KOPT-K1 (cell line): ENCODE measurements at regions not wholly inside any gene's neighbourhood (a gene's known extent, or its start where the extent isn't known, plus 50 kb on each side); places are given as distances from the start of the nearest gene placed in this dataset.
"Not testable (repeated sequence)": the region's sequence is repeated elsewhere in the genome, so short reads cannot be mapped to it uniquely, and the experiment has no call there.

ENCODE experiments used
- H3K27ac ChIP-seq: fragments of 200-600 bp; sonication (generic); 2 replicates; pipeline ENCODE4 v1.5.1; 2016; ENCODE audit warnings: antibody characterized with exemption, mild to moderate bottlenecking, low read depth, low read length; ENCODE audit not compliant: poor library complexity, severe bottlenecking
- H3K36me3 ChIP-seq: fragments of 200-600 bp; sonication (generic); 2 replicates; pipeline ENCODE4 v1.5.1; 2017; ENCODE audit warnings: antibody characterized with exemption, mild to moderate bottlenecking, low read length, moderate library complexity; ENCODE audit not compliant: insufficient read depth
- H3K9me3 ChIP-seq: fragments of 200-600 bp; sonication (generic); 2 replicates; pipeline ENCODE4 v1.5.1; 2017; ENCODE audit warnings: antibody characterized with exemption, low read length, mild to moderate bottlenecking; ENCODE audit not compliant: insufficient read depth, poor library complexity, severe bottlenecking

- no peak overlapping the region for H3K27ac ChIP-seq
- H3K9me3 ChIP-seq = no peaks in the 10 kb centered on the region
- no peaks in the 10 kb centered on the region for H3K36me3 ChIP-seq
Measured at GRCh38 chr14:37698840-37699777, 103.7 kb downstream of the TTC6 start.

- no peaks in the 10 kb centered on the region for H3K36me3 ChIP-seq
- H3K27ac ChIP-seq = no peak overlapping the region
- no peaks in the 10 kb centered on the region for H3K9me3 ChIP-seq
Measured at GRCh38 chr14:37707716-37708115, 112.3 kb downstream of the TTC6 start.

- no peaks in the 10 kb centered on the region for H3K36me3 ChIP-seq
- no peak overlapping the region for H3K27ac ChIP-seq
Measured at GRCh38 chr14:37708481-37708880, 113.1 kb downstream of the TTC6 start.

GRCh38 chr14:37709419-37710195, 114.2 kb downstream of the TTC6 start:
- Histone ChIP-seq H3K36me3 (no peaks in the 10 kb centered on the region), H3K27ac (no peak overlapping the region), H3K9me3 (no peaks in the 10 kb centered on the region)

More at GRCh38 chr14:37708481-37708880, 113.1 kb downstream of the TTC6 start:
- no peaks in the 10 kb centered on the region for H3K9me3 ChIP-seq

- Histone ChIP-seq H3K36me3 (no peaks in the 10 kb centered on the region), H3K27ac (no peak overlapping the region), H3K9me3 (no peaks in the 10 kb centered on the region)
Measured at GRCh38 chr14:37711356-37711830, 116.0 kb downstream of the TTC6 start.

- H3K27ac ChIP-seq = no peak overlapping the region
- H3K9me3 ChIP-seq = no peaks in the 10 kb centered on the region
- H3K36me3 ChIP-seq = no peaks in the 10 kb centered on the region
Measured at GRCh38 chr14:37711831-37712475, 116.5 kb downstream of the TTC6 start.

GRCh38 chr14:37712476-37712860, 117.0 kb downstream of the TTC6 start:
- not testable (repeated sequence) for H3K27ac ChIP-seq, H3K9me3 ChIP-seq, H3K36me3 ChIP-seq

GRCh38 chr14:37712976-37713431, 117.6 kb downstream of the TTC6 start:
- Histone ChIP-seq H3K36me3 (no peaks in the 10 kb centered on the region), H3K9me3 (no peaks in the 10 kb centered on the region), H3K27ac (no peak overlapping the region)

GRCh38 chr14:37720131-37720530, 124.7 kb downstream of the TTC6 start:
- no peaks in the 10 kb centered on the region for H3K36me3 ChIP-seq
- no peak overlapping the region for H3K27ac ChIP-seq
- H3K9me3 ChIP-seq = no peaks in the 10 kb centered on the region

GRCh38 chr14:37721976-37722659, 126.7 kb downstream of the TTC6 start:
- Histone ChIP-seq H3K9me3 (no peaks in the 10 kb centered on the region), H3K36me3 (no peaks in the 10 kb centered on the region), H3K27ac (no peak overlapping the region)

- Histone ChIP-seq H3K27ac (no peak overlapping the region), H3K9me3 (no peaks in the 10 kb centered on the region), H3K36me3 (no peaks in the 10 kb centered on the region)
Measured at GRCh38 chr14:37723515-37723914, 128.1 kb downstream of the TTC6 start.

- Histone ChIP-seq H3K27ac (no peak overlapping the region), H3K36me3 (no peaks in the 10 kb centered on the region), H3K9me3 (no peaks in the 10 kb centered on the region)
Measured at GRCh38 chr14:37726708-37727107, 131.3 kb downstream of the TTC6 start.

GRCh38 chr14:37729218-37729617, 133.8 kb downstream of the TTC6 start:
- Histone ChIP-seq H3K9me3 (no peaks in the 10 kb centered on the region), H3K27ac (no peak overlapping the region), H3K36me3 (no peaks in the 10 kb centered on the region)

GRCh38 chr14:37731094-37731493, 135.7 kb downstream of the TTC6 start:
- Histone ChIP-seq H3K36me3 (no peaks in the 10 kb centered on the region), H3K9me3 (no peaks in the 10 kb centered on the region), H3K27ac (no peak overlapping the region)
